OCI-LY1 (cell line): ENCODE measurements at regions not wholly inside any gene's neighbourhood (a gene's known extent, or its start where the extent isn't known, plus 50 kb on each side); places are given as distances from the start of the nearest gene placed in this dataset.

Source experiments
- CTCF ChIP-seq: fragments of 200-600 bp; sonication (generic), shearing (Covaris generic); IDR thresholded peaks from 2 replicates; pipeline ENCODE4 v1.5.1; 2017; ENCODE audit warnings: mild to moderate bottlenecking, antibody characterized with exemption, low read length, moderate library complexity, mixed read lengths
- EZH2 ChIP-seq: fragments of 200-600 bp; sonication (generic), shearing (Covaris generic); IDR thresholded peaks from 2 replicates; pipeline ENCODE4 v1.8.0; 2017; ENCODE audit warnings: borderline replicate concordance, mixed run types, mild to moderate bottlenecking, antibody characterized with exemption, low read length, moderate library complexity, mixed read lengths

DNA sequence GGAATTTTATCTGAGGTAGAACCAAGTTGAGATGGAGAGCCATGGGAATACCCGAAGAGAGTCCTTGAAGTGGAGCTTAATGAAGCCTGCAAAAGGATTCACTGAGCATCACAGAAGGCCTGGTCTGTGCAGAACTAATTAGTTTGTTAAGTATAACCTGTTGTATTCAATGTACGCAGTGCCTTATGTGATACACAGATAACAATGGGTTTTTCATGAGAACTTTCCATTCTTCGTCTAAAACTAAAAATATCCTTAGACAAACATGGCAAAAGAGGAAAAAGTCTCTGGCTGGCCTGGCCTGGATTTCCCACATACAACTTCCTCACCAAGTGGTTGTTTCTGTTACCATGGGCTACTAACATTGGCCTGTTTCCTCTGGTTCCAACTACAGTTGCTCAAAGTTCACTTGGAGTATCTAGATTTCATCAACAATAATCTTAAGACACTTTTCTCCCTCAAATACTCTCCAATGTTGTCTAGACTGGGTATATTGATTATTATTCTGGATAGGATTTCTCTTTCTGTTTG, 237.6 kb upstream of the ZNF462 start:
- no peak for TF ChIP-seq CTCF
- no peak for TF ChIP-seq EZH2
